Psoas muscle (tissue), 7 donors: ENCODE measurements at regions not wholly inside any gene's neighbourhood (a gene's known extent, or its start where the extent isn't known, plus 50 kb on each side); places are given as distances from the start of the nearest gene placed in this dataset.

Experiments
- ATAC-seq, 4 donors: fragments of 200-7000 bp; cut with Tn5 transposase; one replicate each; pipeline ENCODE4 v1.9.1; 2020; ENCODE audit warnings: moderate library complexity in 3 of 4, mild to moderate bottlenecking in 2 of 4
- DNase-seq, 2 donors: peaks; one replicate each; pipeline ENCODE4 v3.0.0-alpha.2; 2020
- H3K27ac ChIP-seq: fragments of 200-600 bp; one replicate; pipeline ENCODE4 v1.8.0; 2022
- H3K27me3 ChIP-seq, 3 donors: fragments of 200-600 bp in 1 of 3; one replicate each; pipeline versions ENCODE4 v1.6.1 to v1.8.0; 2013 to 2022; ENCODE audit warnings: low read length in 2 of 3, mild to moderate bottlenecking in 2 of 3, moderate library complexity in 1 of 3; ENCODE audit not compliant: insufficient read depth in 3 of 3
- H3K36me3 ChIP-seq, 2 donors: fragments of 200-600 bp in 1 of 2; one replicate each; pipeline versions ENCODE4 v1.6.1 to v1.8.0; 2013 to 2022; ENCODE audit warnings: low read depth in 1 of 2, mild to moderate bottlenecking in 1 of 2, moderate library complexity in 1 of 2; ENCODE audit not compliant: insufficient read depth in 1 of 2
- H3K4me1 ChIP-seq: fragments of 200-600 bp; one replicate; pipeline ENCODE4 v1.8.0; 2022
- H3K4me3 ChIP-seq: fragments of 200-600 bp; one replicate; pipeline ENCODE4 v1.8.0; 2022; ENCODE audit warnings: mild to moderate bottlenecking
- H3K9me3 ChIP-seq: fragments of 200-600 bp; one replicate; pipeline ENCODE4 v1.8.0; 2022
- WGBS, 3 donors: extraction: QIAGEN DNeasy Blood & Tissue Kit; methylation state at CpG; one replicate each; pipeline versions ENCODE4 v1.1.6 to v1.1.7; 2013; 5-methylcytosine and 5-hydroxymethylcytosine counted together
- intact Hi-C, 2 donors: fragments of 100-400 bp; cut with DNase I; formaldehyde crosslinking; loops; one replicate each; pipeline versions ENCODE4 v1.11.0 to v1.14.2; 2022
- TF ChIP-seq, protein P1 (sequence below): fragments of 200-600 bp; IDR thresholded peaks from one replicate; pipeline ENCODE4 v1.8.0; 2022; ENCODE audit warnings: antibody characterized with exemption
- donor health status: healthy with polysubstance abuse.
- donor health status: DM: no; HTN: no; CAD: no; lungs with moderate emphysema.
- donor health status: Bipolar disorder and iron deficiency.
- donor health status: healthy.
- donor health status: DM: yes; HTN: yes; CAD: no.
- donor health status: DM: no; HTN: no; CAD: no.
- donor health status: DM: yes; HTN: yes; CAD: no.

- no peak for DNase-seq
- ATAC-seq: no peak
- H3K4me1 ChIP-seq: peaks cover 6% of the 10 kb centered on the region
- H3K27me3 ChIP-seq: peaks cover 0 to 6% (median 0%) of the 10 kb centered on the region in 3 donors
- no peak overlapping the region for H3K4me3 ChIP-seq
- TF ChIP-seq, protein P1, sequence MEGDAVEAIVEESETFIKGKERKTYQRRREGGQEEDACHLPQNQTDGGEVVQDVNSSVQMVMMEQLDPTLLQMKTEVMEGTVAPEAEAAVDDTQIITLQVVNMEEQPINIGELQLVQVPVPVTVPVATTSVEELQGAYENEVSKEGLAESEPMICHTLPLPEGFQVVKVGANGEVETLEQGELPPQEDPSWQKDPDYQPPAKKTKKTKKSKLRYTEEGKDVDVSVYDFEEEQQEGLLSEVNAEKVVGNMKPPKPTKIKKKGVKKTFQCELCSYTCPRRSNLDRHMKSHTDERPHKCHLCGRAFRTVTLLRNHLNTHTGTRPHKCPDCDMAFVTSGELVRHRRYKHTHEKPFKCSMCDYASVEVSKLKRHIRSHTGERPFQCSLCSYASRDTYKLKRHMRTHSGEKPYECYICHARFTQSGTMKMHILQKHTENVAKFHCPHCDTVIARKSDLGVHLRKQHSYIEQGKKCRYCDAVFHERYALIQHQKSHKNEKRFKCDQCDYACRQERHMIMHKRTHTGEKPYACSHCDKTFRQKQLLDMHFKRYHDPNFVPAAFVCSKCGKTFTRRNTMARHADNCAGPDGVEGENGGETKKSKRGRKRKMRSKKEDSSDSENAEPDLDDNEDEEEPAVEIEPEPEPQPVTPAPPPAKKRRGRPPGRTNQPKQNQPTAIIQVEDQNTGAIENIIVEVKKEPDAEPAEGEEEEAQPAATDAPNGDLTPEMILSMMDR: no peak
- WGBS, 3 donors: 72 to 76% (median 75%) methylated on average over 4 of the region's 4 CpGs
- H3K36me3 ChIP-seq: no peaks in the 10 kb centered on the region
- intact Hi-C loops: no loop called here
- no peak overlapping the region for H3K27ac ChIP-seq
- no peaks in the 10 kb centered on the region for H3K9me3 ChIP-seq
These were observed 56.0 kb upstream of the TAB2 start for GRCh38 chr6:149261364-149262040.

- WGBS, 3 donors: 71 to 84% (median 80%) methylated on average over 2 of the region's 2 CpGs
- Histone ChIP-seq H3K36me3 (no peaks in the 10 kb centered on the region), H3K4me1 (peaks cover 6% of the 10 kb centered on the region), H3K9me3 (no peaks in the 10 kb centered on the region), H3K27me3 (peaks cover 0 to 6% (median 0%) of the 10 kb centered on the region in 3 donors), H3K4me3 (no peak overlapping the region), H3K27ac (no peak overlapping the region)
- intact Hi-C loops: no loop called here
- ATAC-seq: no peak
- TF ChIP-seq, protein P1: no peak
- DNase-seq: no peak
These were observed 54.2 kb upstream of the TAB2 start for GRCh38 chr6:149263321-149263720.

DNA sequence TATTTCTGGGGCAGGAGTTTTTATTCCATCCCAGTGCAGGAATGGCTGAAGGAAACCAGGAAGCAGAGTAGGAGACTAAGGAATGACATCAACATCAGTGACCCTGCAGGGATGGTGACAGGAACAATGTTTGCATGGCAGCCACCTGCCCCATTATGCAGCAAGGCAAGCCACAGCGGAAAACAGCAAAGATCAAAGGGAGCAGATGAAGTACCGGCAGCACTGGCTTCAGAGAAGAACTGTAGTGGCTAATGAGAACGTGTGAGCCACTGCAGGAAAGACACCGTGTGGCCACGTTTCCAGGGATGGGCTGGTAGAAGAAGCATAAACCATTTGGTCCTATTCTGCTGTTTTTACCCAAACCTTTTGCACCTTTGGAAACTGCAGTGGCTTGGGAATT, 52.9 kb upstream of the TAB2 start:
- H3K36me3 ChIP-seq: no peaks in the 10 kb centered on the region
- H3K4me3 ChIP-seq: no peak overlapping the region
- no peaks in the 10 kb centered on the region for H3K9me3 ChIP-seq
- no peak overlapping the region for H3K27ac ChIP-seq
- intact Hi-C loops: no loop called here
- TF ChIP-seq, protein P1: no peak
- peaks cover 0 to 6% (median 0%) of the 10 kb centered on the region in 3 donors for H3K27me3 ChIP-seq
- ATAC-seq (no peak), DNase-seq (no peak)
- WGBS, 3 donors: 53 to 59% (median 58%) methylated on average over 5 of the region's 5 CpGs
- peaks cover 6% of the 10 kb centered on the region for H3K4me1 ChIP-seq

DNA sequence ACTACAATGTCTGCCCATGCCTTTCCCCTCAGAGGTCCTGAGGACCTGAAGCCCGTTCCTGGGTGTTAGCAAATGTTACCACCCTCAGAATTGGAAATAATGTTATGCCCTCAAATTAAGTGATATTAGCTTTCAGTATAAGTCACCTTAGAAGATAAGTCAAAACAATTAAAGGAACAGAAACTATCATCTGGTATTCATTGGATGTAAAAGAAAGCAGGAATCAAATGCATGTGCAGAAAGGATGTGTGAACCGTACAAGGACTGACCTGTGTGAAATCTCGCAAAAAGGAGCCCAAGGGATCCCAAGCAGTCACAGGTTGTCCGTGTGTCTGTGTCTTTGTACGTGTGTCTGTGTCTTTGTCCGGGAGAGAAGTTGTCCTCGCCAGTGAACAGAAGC, 51.6 kb upstream of the TAB2 start:
- ATAC-seq: no peak
- H3K4me3 ChIP-seq: no peak overlapping the region
- TF ChIP-seq, protein P1: no peak
- H3K27ac ChIP-seq: no peak overlapping the region
- H3K27me3 ChIP-seq: peaks cover 0 to 6% (median 0%) of the 10 kb centered on the region in 3 donors
- no peaks in the 10 kb centered on the region for H3K9me3 ChIP-seq
- 75 to 82% (median 80%) methylated on average over 7 of the region's 7 CpGs for WGBS, 3 donors
- peaks cover 6% of the 10 kb centered on the region for H3K4me1 ChIP-seq
- H3K36me3 ChIP-seq: no peaks in the 10 kb centered on the region
- no peak for DNase-seq
- intact Hi-C loops: no loop called here

DNA sequence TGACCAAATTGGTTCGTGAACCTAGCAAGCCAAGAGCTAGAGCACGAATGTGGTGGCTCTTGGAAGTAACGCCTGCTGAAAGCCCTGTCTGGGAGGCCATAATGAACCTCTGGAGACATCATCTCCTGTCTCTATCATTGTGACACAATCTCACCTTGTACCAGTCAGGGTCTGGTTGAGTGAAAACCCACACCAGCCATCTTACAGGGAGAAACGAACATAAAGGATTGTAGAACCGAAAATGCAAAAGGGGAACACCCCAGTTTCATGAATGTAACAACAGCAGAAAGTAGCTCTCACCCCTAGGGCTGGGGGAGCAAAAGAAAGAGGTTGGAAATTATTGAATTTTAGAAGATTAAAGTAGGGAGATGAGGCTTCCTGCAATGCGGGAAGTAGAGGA, 50.9 kb upstream of the TAB2 start:
- 78 to 82% (median 78%) methylated on average over 6 of the region's 6 CpGs for WGBS, 3 donors
- Histone ChIP-seq H3K4me3 (no peak overlapping the region), H3K27me3 (peaks cover 0 to 6% (median 0%) of the 10 kb centered on the region in 3 donors), H3K27ac (no peak overlapping the region), H3K9me3 (no peaks in the 10 kb centered on the region), H3K36me3 (no peaks in the 10 kb centered on the region), H3K4me1 (peaks cover 6% of the 10 kb centered on the region)
- intact Hi-C loops: no loop called here
- TF ChIP-seq, protein P1: no peak
- DNase-seq (no peak), ATAC-seq (no peak)
